Activated CD4-positive, CD25-positive, alpha-beta regulatory T cell treated with anti-CD3 and anti-CD28 coated beads, Interleukin-2, amount 50 U/mL, for 24 hours (primary cell): ENCODE measurements at regions not wholly inside any gene's neighbourhood (a gene's known extent, or its start where the extent isn't known, plus 50 kb on each side); places are given as distances from the start of the nearest gene placed in this dataset.

ENCODE experiments used
- ATAC-seq, 2 donors: fragments of 150-1000 bp; cut with Tn5 transposase; one replicate each; pipeline ENCODE4 v1.10.0; 2021; ENCODE audit warnings: mild to moderate bottlenecking in 1 of 2, moderate library complexity in 1 of 2

GRCh38 chr6:22003287-22003686 lies 293.5 kb downstream of the PRL start:
- no peak for ATAC-seq

DNA sequence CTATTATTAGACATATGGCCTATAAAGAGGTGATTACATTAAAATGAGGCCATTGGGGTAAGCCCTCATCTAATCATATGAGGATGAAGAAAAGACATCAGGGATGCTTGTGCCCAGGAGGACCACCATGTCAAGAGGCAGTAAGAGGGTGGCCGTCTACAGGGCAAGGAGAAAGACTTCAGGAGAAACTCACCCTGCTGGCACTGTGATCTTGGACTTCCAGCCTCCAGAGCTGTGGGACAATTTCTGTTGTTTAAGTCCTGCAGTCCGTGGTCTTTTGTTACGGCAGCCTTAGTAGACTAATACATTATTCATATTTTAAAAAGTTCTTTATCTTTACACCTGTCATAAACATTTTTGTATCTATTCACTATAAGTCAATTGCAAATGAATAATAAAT lies 290.0 kb downstream of the PRL start:
- no peak for ATAC-seq

DNA sequence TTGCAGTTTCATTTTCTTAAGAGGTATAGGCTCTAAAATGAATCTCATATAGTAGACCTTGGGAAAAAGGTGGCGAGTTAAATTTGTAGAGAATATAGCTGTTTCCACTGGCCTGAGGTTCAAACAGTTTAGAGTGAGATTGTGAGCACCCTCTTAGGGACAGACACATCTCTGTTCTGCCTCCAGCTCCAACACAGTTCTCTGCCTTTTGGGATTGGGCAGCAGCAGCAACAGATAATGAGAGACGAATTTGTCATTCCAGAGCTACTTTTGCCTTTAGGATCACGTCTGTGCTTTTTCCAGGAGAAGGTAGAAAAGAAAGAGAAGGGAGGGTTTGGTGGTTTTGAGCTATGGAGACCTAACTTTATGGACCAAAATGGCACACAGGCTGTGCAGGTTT lies 289.4 kb downstream of the PRL start:
- ATAC-seq: no peak

GRCh38 chr6:22008248-22008836 lies 288.5 kb downstream of the PRL start:
- no peak for ATAC-seq

- no peak for ATAC-seq
These were observed 286.7 kb downstream of the PRL start for GRCh38 chr6:22010102-22010501.

DNA sequence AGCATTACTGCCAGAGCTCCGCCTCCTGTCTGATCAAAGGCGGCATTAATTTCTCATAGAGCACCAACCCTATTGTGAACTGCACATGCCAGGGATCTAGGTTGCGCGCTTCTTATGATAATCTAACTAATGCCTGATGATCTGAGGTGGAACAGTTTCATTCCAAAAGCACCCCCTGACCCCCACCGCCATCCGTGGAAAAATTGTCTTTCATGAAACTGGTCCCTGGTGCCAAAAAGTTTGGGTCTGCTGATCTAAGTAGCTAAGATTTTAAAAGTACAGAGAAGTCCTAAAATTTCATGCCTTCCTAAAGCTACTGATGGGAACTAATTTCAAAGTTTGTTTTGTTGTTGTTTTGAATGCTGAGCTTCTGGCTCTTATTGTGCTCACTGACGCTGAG lies 281.6 kb downstream of the PRL start:
- no peak for ATAC-seq

- ATAC-seq: no peak
These were observed 280.9 kb downstream of the PRL start for GRCh38 chr6:22015944-22016343.

DNA sequence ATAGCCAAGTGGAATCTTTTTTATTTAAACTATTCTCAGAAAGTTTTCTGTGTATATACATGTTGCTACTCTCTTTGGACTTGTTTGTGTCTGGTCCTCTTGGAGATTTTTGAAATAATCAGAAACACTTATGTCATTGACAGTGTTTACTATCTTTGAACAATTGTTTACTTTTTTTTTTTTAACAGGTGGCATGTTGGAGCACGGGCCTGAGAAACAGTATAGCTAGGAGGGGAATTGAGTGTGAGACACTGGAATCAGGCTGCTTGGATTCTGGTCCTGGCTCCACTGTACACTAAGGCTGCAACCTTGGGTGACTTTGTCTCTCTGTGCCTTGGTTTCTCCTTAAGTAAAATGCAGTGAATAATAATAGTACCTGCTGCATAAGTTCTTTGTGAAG lies 279.6 kb downstream of the PRL start:
- no peak for ATAC-seq

- ATAC-seq: no peak
These were observed 279.1 kb downstream of the PRL start for GRCh38 chr6:22017766-22018165.

DNA sequence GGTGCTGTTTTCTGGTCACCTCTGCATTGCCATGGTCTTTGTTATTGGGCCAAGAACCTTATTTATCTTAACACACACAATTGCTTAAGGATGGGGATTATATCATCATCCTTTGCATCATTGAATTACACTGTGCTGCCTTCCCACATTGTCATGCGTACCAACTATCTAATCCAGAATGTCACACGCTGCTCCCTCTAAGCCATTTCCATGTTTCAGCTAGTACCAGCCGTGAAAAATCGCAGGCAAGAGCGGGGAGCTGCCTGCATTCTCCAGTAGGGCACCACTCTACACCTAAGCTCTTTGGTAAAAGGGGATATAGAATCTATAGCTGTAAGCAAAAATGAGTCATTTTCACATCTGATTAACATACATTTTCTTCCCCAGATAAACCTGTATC lies 277.0 kb downstream of the PRL start:
- ATAC-seq: no peak

- no peak for ATAC-seq
These were observed 276.4 kb downstream of the PRL start for GRCh38 chr6:22020299-22021003.

DNA sequence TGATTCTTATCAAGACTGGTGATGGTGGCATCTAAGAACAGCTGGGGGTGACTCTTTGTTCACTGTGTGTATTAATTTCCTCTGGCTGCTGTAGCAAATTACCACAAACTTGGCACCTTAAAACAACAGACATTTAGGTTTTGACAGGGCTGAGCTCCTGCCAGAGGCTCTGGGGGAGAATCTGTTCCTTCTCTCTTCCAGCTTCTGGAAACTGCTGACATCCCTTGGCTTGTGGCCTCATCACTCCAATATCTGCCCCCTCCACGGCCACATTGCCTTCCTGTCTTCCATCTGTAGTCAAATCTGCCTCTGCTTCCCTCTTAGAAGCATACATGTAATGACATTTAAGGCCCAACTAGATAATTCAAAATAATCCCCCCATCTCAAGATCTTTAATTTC lies 274.9 kb downstream of the PRL start:
- ATAC-seq: no peak

GRCh38 chr6:22023937-22024336 lies 272.9 kb downstream of the PRL start:
- no peak for ATAC-seq

- ATAC-seq: no peak
These were observed 271.8 kb downstream of the PRL start for GRCh38 chr6:22024973-22025467.

DNA sequence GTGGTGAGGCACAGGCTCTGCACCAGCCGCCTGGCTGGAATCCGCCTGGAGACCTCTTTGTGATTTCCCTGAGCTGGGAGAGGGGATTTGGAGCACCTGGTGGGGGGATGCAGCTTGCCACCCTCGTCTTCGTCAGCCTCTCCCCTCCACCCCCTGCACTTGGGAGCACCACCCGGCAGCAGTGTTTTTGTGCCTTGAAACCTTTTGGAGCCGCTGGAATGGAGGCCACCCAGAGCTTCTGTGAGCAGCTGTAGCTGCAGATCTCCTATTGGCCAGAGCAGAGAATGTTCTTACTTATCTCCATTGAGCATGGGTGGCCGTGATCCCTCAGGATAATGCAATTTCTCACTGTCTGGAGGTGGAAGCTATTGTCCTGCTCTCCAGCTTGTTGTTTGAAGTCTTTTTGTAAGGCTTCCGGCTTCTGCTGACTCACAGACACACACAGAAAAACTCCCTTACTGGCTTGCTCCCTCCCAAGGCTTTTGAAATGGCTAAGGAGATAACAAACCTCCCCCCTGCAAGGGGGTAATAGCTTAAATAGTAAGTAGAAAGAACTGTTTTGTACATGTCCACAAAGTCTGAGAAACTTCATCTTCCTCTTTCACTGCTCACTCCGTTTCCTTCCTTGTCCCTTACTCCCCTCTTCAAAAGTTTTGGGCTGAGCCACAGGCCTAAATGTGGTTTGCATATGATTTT lies 271.2 kb downstream of the PRL start:
- no peak for ATAC-seq

- no peak for ATAC-seq
These were observed 270.6 kb downstream of the PRL start for GRCh38 chr6:22026164-22026678.

DNA sequence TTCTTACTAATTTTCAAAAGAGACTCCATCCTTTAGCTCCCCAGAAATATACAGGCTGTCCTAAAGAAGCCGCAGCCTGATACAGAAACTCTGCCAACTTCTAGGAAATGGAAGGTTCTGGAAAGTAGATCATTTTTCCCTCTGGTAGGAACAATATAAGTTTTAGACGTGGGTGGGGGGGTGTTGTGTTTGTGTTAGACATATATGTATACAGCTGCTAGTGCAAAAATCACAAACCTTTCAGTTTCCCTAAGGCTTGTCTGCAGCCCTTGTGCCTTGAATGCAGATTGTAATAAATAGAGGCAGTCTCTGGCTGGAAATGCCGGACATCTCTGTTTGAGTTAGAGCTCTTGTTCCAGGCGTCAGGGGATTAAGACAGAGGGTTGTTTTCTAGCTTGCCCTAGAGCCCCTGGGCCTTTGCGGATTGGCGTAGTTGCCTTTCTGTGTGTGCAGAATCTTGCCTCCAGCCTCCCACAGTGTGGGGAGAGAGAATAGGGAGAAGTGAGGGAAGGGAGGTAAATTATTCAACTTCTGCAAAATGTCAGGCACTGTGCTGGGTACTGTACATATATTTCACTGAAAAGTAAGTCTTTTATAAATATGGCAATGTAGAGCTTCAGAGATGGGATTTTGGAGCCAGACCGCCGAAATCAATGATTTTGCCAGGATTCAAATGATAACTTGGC lies 269.7 kb downstream of the PRL start:
- no peak for ATAC-seq

GRCh38 chr6:22028403-22029090 lies 268.3 kb downstream of the PRL start:
- no peak for ATAC-seq

GRCh38 chr6:22029171-22029570 lies 267.7 kb downstream of the PRL start:
- ATAC-seq: no peak

- no peak for ATAC-seq
These were observed 265.9 kb downstream of the PRL start for GRCh38 chr6:22030730-22031619.

GRCh38 chr6:22035690-22036089 lies 261.1 kb downstream of the PRL start:
- ATAC-seq: no peak

GRCh38 chr6:22036275-22036674 lies 260.6 kb downstream of the PRL start:
- ATAC-seq: no peak
